ENCODE measurements at regions not wholly inside any gene's neighbourhood (a gene's known extent, or its start where the extent isn't known, plus 50 kb on each side); places are given as distances from the start of the nearest gene placed in this dataset.

DNA sequence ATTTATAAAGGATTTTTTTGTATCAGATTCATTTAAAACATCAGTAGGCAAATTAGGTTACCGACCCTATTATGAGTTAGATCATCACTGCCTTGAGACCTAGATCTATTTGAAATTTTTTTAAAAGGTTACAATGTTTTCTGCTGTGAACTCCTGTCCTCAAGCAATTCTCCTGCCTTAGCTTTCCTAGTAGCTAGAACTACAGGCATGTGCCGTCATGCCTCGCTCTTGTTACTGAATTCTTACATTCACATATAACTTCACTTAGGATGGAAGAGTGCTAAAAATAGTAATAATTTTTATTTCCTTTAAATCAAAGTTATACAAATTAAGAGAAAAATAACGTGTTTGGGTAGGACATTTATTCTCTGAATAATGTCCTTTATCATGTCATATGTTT, 75.5 kb upstream of the MAOA start:
- no peaks in the 10 kb centered on the region for H3K36me3 ChIP-seq (ENCODE audit: low read depth)
- no peaks in the 10 kb centered on the region for H3K9me3 ChIP-seq (ENCODE audit: insufficient read depth, low read depth)
- no peaks in the 10 kb centered on the region for H3K9me2 ChIP-seq (ENCODE audit: insufficient read depth)
- H3K4me1 ChIP-seq (replicated peaks; ENCODE audit: insufficient read depth): no peaks in the 10 kb centered on the region
- intact Hi-C loops (cut with micrococcal nuclease; ENCODE audit: unreplicated experiment): no loop called here
- H3K4me3 ChIP-seq: no peak overlapping the region
- ChIA-PET POLR2A (ENCODE audit: unreplicated experiment) (no interaction called here), CTCF (no interaction called here)
- no peak for DNase-seq
- H3K27ac ChIP-seq: no peak overlapping the region
- no peaks in the 10 kb centered on the region for H4K20me1 ChIP-seq (ENCODE audit: insufficient read depth)
- no peak for TF ChIP-seq EZH2 (IDR thresholded peaks at IDR 0.05; ENCODE audit: low read depth)
- TF ChIP-seq, protein P1, sequence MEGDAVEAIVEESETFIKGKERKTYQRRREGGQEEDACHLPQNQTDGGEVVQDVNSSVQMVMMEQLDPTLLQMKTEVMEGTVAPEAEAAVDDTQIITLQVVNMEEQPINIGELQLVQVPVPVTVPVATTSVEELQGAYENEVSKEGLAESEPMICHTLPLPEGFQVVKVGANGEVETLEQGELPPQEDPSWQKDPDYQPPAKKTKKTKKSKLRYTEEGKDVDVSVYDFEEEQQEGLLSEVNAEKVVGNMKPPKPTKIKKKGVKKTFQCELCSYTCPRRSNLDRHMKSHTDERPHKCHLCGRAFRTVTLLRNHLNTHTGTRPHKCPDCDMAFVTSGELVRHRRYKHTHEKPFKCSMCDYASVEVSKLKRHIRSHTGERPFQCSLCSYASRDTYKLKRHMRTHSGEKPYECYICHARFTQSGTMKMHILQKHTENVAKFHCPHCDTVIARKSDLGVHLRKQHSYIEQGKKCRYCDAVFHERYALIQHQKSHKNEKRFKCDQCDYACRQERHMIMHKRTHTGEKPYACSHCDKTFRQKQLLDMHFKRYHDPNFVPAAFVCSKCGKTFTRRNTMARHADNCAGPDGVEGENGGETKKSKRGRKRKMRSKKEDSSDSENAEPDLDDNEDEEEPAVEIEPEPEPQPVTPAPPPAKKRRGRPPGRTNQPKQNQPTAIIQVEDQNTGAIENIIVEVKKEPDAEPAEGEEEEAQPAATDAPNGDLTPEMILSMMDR (conservative IDR thresholded peaks at IDR 0.05): no peak
- no TSS peak for BruUV-seq (replicated peaks)
- no peak overlapping the region for H3K4me2 ChIP-seq
- H3K27me3 ChIP-seq (ENCODE audit: insufficient read depth, low read depth): no peaks in the 10 kb centered on the region
- H3K79me2 ChIP-seq (ENCODE audit: low read depth): no peaks in the 10 kb centered on the region
- no peak overlapping the region for H2AFZ ChIP-seq
- H3F3A ChIP-seq (ENCODE audit: insufficient read depth, low read depth): no peaks in the 10 kb centered on the region

DNA sequence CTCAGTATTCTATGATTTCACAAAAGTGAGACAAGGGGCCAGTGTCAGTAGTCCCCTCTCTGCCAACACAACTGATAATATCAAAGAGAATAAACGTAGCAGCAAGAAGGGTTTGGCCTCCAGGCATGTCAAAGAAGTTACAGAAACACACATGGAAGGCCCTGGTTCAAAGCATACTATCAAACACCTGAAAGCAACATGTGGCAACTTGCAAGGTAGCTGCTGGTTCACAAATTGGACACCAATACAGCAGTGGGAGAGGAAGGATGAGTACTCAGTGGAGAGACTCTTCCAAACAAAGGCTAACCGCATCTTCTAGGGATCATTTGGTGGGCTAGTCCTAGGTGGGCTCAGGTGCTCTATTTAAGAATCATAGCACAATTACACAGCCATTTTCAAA, 74.9 kb upstream of the MAOA start:
- no peaks in the 10 kb centered on the region for H3K27me3 ChIP-seq (ENCODE audit: insufficient read depth, low read depth)
- no peak overlapping the region for H3K27ac ChIP-seq
- intact Hi-C loops (cut with micrococcal nuclease; ENCODE audit: unreplicated experiment): no loop called here
- ChIA-PET CTCF (no interaction called here), POLR2A (ENCODE audit: unreplicated experiment) (no interaction called here)
- H4K20me1 ChIP-seq (ENCODE audit: insufficient read depth): no peaks in the 10 kb centered on the region
- H3F3A ChIP-seq (ENCODE audit: insufficient read depth, low read depth): no peaks in the 10 kb centered on the region
- no TSS peak for BruUV-seq (replicated peaks)
- H3K4me3 ChIP-seq: no peak overlapping the region
- H2AFZ ChIP-seq: no peak overlapping the region
- H3K9me2 ChIP-seq (ENCODE audit: insufficient read depth): no peaks in the 10 kb centered on the region
- no peaks in the 10 kb centered on the region for H3K79me2 ChIP-seq (ENCODE audit: low read depth)
- no peak overlapping the region for H3K4me2 ChIP-seq
- DNase-seq: no peak
- no peaks in the 10 kb centered on the region for H3K36me3 ChIP-seq (ENCODE audit: low read depth)
- no peaks in the 10 kb centered on the region for H3K9me3 ChIP-seq (ENCODE audit: insufficient read depth, low read depth)
- no peak for TF ChIP-seq EZH2 (IDR thresholded peaks at IDR 0.05; ENCODE audit: low read depth)
- TF ChIP-seq, protein P1 (conservative IDR thresholded peaks at IDR 0.05): no peak
- H3K4me1 ChIP-seq (replicated peaks; ENCODE audit: insufficient read depth): no peaks in the 10 kb centered on the region

DNA sequence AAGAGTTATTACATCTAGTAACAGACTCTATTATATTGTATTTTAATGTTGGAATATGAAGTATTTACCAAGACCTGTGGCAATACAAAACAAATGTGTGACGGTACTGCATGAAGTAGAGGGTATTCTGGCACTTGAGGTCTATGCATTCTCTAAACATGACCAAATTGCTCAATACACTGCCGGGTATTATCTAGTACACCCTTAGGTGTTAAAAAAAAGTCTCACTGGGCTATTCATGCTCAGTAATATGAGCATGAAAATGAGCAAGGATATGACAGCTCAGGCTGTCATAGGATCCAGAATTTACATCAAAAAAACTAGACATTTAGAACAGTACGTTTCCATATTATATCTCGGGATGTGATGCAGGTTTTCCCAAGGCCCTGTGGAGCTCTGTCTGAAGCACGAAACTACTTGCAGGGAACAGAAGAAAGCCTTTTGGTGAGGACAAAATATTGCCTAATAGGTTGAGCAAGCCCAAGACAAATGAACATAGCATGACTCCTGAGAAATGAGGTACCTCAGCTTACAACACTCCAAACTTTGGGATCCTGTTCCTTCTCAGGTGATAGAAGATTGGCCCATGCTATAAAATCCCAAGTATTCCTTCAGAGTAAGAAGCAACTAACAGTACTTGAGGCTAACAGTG, 74.1 kb upstream of the MAOA start:
- no peaks in the 10 kb centered on the region for H3K4me1 ChIP-seq (replicated peaks; ENCODE audit: insufficient read depth)
- no peak overlapping the region for H2AFZ ChIP-seq
- no peaks in the 10 kb centered on the region for H3K9me2 ChIP-seq (ENCODE audit: insufficient read depth)
- H4K20me1 ChIP-seq (ENCODE audit: insufficient read depth): no peaks in the 10 kb centered on the region
- no peaks in the 10 kb centered on the region for H3K36me3 ChIP-seq (ENCODE audit: low read depth)
- intact Hi-C loops (cut with micrococcal nuclease; ENCODE audit: unreplicated experiment): no loop called here
- BruUV-seq (replicated peaks): no TSS peak
- H3K9me3 ChIP-seq (ENCODE audit: insufficient read depth, low read depth): no peaks in the 10 kb centered on the region
- no peak overlapping the region for H3K27ac ChIP-seq
- DNase-seq: no peak
- POLR2A ChIA-PET (ENCODE audit: unreplicated experiment): no interaction called here
- H3K27me3 ChIP-seq (ENCODE audit: insufficient read depth, low read depth): no peaks in the 10 kb centered on the region
- CTCF ChIA-PET: no interaction called here
- H3K79me2 ChIP-seq (ENCODE audit: low read depth): no peaks in the 10 kb centered on the region
- no peaks in the 10 kb centered on the region for H3F3A ChIP-seq (ENCODE audit: insufficient read depth, low read depth)
- no peak overlapping the region for H3K4me2 ChIP-seq
- no peak for TF ChIP-seq EZH2 (IDR thresholded peaks at IDR 0.05; ENCODE audit: low read depth)
- TF ChIP-seq, protein P1 (conservative IDR thresholded peaks at IDR 0.05): no peak
- H3K4me3 ChIP-seq: no peak overlapping the region
